ENCODE measurements at regions not wholly inside any gene's neighbourhood (a gene's known extent, or its start where the extent isn't known, plus 50 kb on each side); places are given as distances from the start of the nearest gene placed in this dataset.
"Not testable (repeated sequence)": the region's sequence is repeated elsewhere in the genome, so short reads cannot be mapped to it uniquely, and the experiment has no call there.

DNA sequence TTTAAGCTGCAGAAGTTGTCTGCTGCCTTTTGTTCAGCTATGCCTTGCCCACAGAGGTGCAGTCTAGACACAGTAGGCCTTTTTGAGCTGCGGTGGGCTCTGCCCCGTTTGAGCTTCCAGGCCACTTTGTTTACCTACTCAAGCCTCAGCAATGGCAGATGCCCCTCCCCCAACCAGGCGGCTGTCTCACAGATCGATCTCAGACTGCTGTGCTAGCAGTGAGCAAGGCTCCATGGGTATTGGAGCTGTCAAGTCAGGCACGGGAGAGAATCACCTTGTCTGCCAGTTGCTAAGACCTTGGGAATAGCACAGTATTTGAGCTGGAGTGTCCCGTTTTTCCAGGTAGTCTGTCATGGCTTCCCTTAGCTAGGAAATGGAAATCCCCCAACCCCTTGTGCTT lies 587.8 kb upstream of the CLINT1 start:
- TF ChIP-seq, protein P1, sequence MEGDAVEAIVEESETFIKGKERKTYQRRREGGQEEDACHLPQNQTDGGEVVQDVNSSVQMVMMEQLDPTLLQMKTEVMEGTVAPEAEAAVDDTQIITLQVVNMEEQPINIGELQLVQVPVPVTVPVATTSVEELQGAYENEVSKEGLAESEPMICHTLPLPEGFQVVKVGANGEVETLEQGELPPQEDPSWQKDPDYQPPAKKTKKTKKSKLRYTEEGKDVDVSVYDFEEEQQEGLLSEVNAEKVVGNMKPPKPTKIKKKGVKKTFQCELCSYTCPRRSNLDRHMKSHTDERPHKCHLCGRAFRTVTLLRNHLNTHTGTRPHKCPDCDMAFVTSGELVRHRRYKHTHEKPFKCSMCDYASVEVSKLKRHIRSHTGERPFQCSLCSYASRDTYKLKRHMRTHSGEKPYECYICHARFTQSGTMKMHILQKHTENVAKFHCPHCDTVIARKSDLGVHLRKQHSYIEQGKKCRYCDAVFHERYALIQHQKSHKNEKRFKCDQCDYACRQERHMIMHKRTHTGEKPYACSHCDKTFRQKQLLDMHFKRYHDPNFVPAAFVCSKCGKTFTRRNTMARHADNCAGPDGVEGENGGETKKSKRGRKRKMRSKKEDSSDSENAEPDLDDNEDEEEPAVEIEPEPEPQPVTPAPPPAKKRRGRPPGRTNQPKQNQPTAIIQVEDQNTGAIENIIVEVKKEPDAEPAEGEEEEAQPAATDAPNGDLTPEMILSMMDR (IDR thresholded peaks at IDR 0.05), result not testable (repeated sequence)
- not testable (repeated sequence) for TF ChIP-seq POLR2A (IDR thresholded peaks at IDR 0.05)

All from thyroid gland (tissue), 4 donors.